Astrocyte (in vitro differentiated cells and primary cell): ENCODE measurements at regions not wholly inside any gene's neighbourhood (a gene's known extent, or its start where the extent isn't known, plus 50 kb on each side); places are given as distances from the start of the nearest gene placed in this dataset.

Experiments used
- DNase-seq: peaks from one replicate; pipeline ENCODE4 v3.0.0-alpha.2; 2010; ENCODE audit warnings: low read depth
- FAIRE-seq: peaks from 2 replicates; lab custom pipeline; 2011; peaks lifted over from hg19 to GRCh38; lab: Jason Lieb, UNC
- H2AFZ ChIP-seq: 2 replicates; pipeline ENCODE4 v1.6.0; 2012; ENCODE audit warnings: low read depth, low read length, inconsistent platforms
- H3K27ac ChIP-seq: 2 replicates; pipeline ENCODE4 v1.5.1; 2011; ENCODE audit warnings: low read depth, low read length, inconsistent platforms
- H3K27me3 ChIP-seq: 2 replicates; pipeline ENCODE4 v1.6.0; 2011; ENCODE audit warnings: low read length, inconsistent platforms; ENCODE audit not compliant: insufficient read depth
- H3K36me3 ChIP-seq: 2 replicates; pipeline ENCODE4 v1.5.1; 2011; ENCODE audit warnings: low read length, inconsistent platforms; ENCODE audit not compliant: insufficient read depth
- H3K4me1 ChIP-seq: 2 replicates; pipeline ENCODE4 v1.5.1; 2011; ENCODE audit warnings: low read length, inconsistent platforms; ENCODE audit not compliant: insufficient read depth
- H3K4me2 ChIP-seq: 2 replicates; pipeline ENCODE4 v1.6.0; 2012; ENCODE audit warnings: low read length, inconsistent platforms
- H3K4me3 ChIP-seq: 2 replicates; pipeline ENCODE4 v1.5.1; 2011; ENCODE audit warnings: low read depth, mild to moderate bottlenecking, low read length, inconsistent platforms; ENCODE audit not compliant: insufficient read depth
- H3K79me2 ChIP-seq: 2 replicates; pipeline ENCODE4 v1.6.0; 2012; ENCODE audit warnings: mild to moderate bottlenecking, low read length, inconsistent platforms; ENCODE audit not compliant: insufficient read depth
- H3K9ac ChIP-seq: 2 replicates; pipeline ENCODE4 v1.6.0; 2012; ENCODE audit warnings: mild to moderate bottlenecking, low read length, inconsistent platforms
- H3K9me3 ChIP-seq: 2 replicates; pipeline ENCODE4 v1.5.1; 2012; ENCODE audit warnings: low read depth, mild to moderate bottlenecking, low read length, inconsistent platforms; ENCODE audit not compliant: insufficient read depth
- H4K20me1 ChIP-seq: 2 replicates; pipeline ENCODE4 v1.6.0; 2012; ENCODE audit warnings: low read length, inconsistent platforms; ENCODE audit not compliant: insufficient read depth
- H3K27ac Mint-ChIP-seq: one replicate; pipeline ENCODE4 v1.8.0; 2021; ENCODE audit warnings: mild to moderate bottlenecking, mixed read lengths; ENCODE audit not compliant: unreplicated experiment
- H3K27me3 Mint-ChIP-seq: one replicate; pipeline ENCODE4 v1.8.0; 2021; ENCODE audit warnings: low read depth, mixed read lengths; ENCODE audit not compliant: unreplicated experiment
- H3K36me3 Mint-ChIP-seq: one replicate; pipeline ENCODE4 v1.8.0; 2021; ENCODE audit warnings: low read depth, mixed read lengths; ENCODE audit not compliant: unreplicated experiment
- H3K4me1 Mint-ChIP-seq: one replicate; pipeline ENCODE4 v1.8.0; 2021; ENCODE audit warnings: low read depth, mixed read lengths; ENCODE audit not compliant: unreplicated experiment
- H3K4me3 Mint-ChIP-seq: one replicate; pipeline ENCODE4 v1.8.0; 2021; ENCODE audit warnings: mild to moderate bottlenecking, moderate library complexity, mixed read lengths; ENCODE audit not compliant: unreplicated experiment
- H3K9me3 Mint-ChIP-seq: one replicate; pipeline ENCODE4 v1.8.0; 2021; ENCODE audit warnings: mild to moderate bottlenecking, mixed read lengths; ENCODE audit not compliant: unreplicated experiment
- CTCF ChIP-seq: IDR thresholded peaks from 2 replicates; pipeline ENCODE4 v1.5.1; 2011; ENCODE audit warnings: low read depth, mild to moderate bottlenecking, inconsistent platforms, low read length, moderate library complexity; ENCODE audit not compliant: insufficient read depth
- EZH2 ChIP-seq: IDR thresholded peaks from 2 replicates; pipeline ENCODE4 v1.6.1; 2012; ENCODE audit warnings: mild to moderate bottlenecking, low read length, inconsistent platforms; ENCODE audit not compliant: insufficient read depth

- H2AFZ ChIP-seq, result no peak overlapping the region
- Mint-ChIP-seq H3K36me3 (no peaks in the 10 kb centered on the region), H3K9me3 (peaks cover 9% of the 10 kb centered on the region), H3K27ac (no peak overlapping the region), H3K4me3 (no peak overlapping the region), H3K27me3 (peaks cover 8% of the 10 kb centered on the region), H3K4me1 (peaks cover 2% of the 10 kb centered on the region)
- H3K4me2 ChIP-seq, result no peak overlapping the region
- TF ChIP-seq EZH2 (no peak), CTCF (no peak)
- H3K9ac ChIP-seq, result no peak overlapping the region
- no peaks in the 10 kb centered on the region for H3K27me3 ChIP-seq
- H4K20me1 ChIP-seq, result no peaks in the 10 kb centered on the region
- no peak for FAIRE-seq
- no peaks in the 10 kb centered on the region for H3K79me2 ChIP-seq
- no peak overlapping the region for H3K4me3 ChIP-seq
- H3K36me3 ChIP-seq, result no peaks in the 10 kb centered on the region
- no peaks in the 10 kb centered on the region for H3K4me1 ChIP-seq
- H3K9me3 ChIP-seq, result no peaks in the 10 kb centered on the region
- H3K27ac ChIP-seq, result no peak overlapping the region
- DNase-seq, result no peak
Measured at GRCh38 chr6:148693882-148694484, 52.8 kb upstream of the UST start.
